Ascending aorta (tissue), 2 donors: ENCODE measurements at regions not wholly inside any gene's neighbourhood (a gene's known extent, or its start where the extent isn't known, plus 50 kb on each side); places are given as distances from the start of the nearest gene placed in this dataset.

ENCODE experiments used
- DNase-seq, 2 donors: peaks; one replicate each; pipeline ENCODE4 v3.0.0-alpha.2; 2019; ENCODE audit warnings: low spot score in 2 of 2
- H3K27ac ChIP-seq, 2 donors: fragments of 200-600 bp; sonication (generic); one replicate each; pipeline ENCODE4 v1.5.1; 2016 to 2017; ENCODE audit warnings: mild to moderate bottlenecking in 1 of 2
- H3K27me3 ChIP-seq: fragments of 200-600 bp; sonication (generic); one replicate; pipeline ENCODE4 v1.5.1; 2017
- H3K36me3 ChIP-seq, 2 donors: fragments of 200-600 bp; sonication (generic); one replicate each; pipeline ENCODE4 v1.5.1; 2016
- H3K4me1 ChIP-seq, 2 donors: fragments of 200-600 bp; sonication (generic); one replicate each; pipeline ENCODE4 v1.5.1; 2016 to 2017; ENCODE audit warnings: mild to moderate bottlenecking in 1 of 2
- H3K4me3 ChIP-seq, 2 donors: fragments of 200-600 bp; sonication (generic); one replicate each; pipeline ENCODE4 v1.5.1; 2016 to 2017; ENCODE audit warnings: mild to moderate bottlenecking in 1 of 2
- H3K9me3 ChIP-seq, 2 donors: fragments of 200-600 bp; sonication (generic); one replicate each; pipeline ENCODE4 v1.5.1; 2016
- intact Hi-C: fragments of 100-400 bp; cut with DNase I; formaldehyde crosslinking; loops from one replicate; pipeline ENCODE4 v1.15.1; 2023
- TF ChIP-seq, protein P1 (sequence below), 3 experiments: fragments of 200-600 bp in 2 of 3; fragments of 450-650 bp in 1 of 3; sonication (generic) in 2 of 3; IDR thresholded peaks; one replicate each; pipeline ENCODE4 v1.5.1; 2016 to 2019; ENCODE audit warnings: antibody characterized with exemption in 3 of 3, mild to moderate bottlenecking in 1 of 3, moderate library complexity in 1 of 3

DNA sequence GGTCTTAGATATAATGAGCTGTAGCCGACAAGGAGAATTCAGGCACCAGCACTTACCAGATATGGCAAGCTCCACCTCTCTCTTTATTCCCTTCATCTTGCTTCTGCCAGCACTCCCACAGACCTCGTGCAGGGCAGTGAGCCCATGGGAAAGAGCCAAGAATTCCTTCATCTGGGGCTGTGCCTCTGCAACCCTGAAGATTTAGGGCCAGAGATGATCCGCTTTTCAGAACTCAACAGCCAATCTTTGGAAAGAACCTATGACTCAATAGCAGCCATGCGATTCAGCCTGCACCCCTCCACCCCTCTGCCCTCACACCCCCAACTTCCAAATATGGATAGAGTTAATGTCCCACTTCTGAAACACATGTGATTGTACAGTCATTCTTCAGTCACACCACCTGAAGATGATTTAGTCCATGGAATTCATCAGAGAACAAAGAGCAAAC, 533.7 kb upstream of the TNP1 start:
- peak in 1 of 2 donors; percentile 83 for DNase-seq
- H3K27ac ChIP-seq: peak overlapping the region in 1 of 2 donors; percentile 7
- H3K4me3 ChIP-seq: peak overlapping the region in 1 of 2 donors; percentile 2
- peaks cover 8 to 13% of the 10 kb centered on the region in 2 donors for H3K4me1 ChIP-seq
- intact Hi-C loops: no loop called here
- TF ChIP-seq, protein P1, sequence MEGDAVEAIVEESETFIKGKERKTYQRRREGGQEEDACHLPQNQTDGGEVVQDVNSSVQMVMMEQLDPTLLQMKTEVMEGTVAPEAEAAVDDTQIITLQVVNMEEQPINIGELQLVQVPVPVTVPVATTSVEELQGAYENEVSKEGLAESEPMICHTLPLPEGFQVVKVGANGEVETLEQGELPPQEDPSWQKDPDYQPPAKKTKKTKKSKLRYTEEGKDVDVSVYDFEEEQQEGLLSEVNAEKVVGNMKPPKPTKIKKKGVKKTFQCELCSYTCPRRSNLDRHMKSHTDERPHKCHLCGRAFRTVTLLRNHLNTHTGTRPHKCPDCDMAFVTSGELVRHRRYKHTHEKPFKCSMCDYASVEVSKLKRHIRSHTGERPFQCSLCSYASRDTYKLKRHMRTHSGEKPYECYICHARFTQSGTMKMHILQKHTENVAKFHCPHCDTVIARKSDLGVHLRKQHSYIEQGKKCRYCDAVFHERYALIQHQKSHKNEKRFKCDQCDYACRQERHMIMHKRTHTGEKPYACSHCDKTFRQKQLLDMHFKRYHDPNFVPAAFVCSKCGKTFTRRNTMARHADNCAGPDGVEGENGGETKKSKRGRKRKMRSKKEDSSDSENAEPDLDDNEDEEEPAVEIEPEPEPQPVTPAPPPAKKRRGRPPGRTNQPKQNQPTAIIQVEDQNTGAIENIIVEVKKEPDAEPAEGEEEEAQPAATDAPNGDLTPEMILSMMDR (IDR thresholded peaks at IDR 0.05): no peak
- no peaks in the 10 kb centered on the region for H3K36me3 ChIP-seq
- no peaks in the 10 kb centered on the region for H3K9me3 ChIP-seq
- no peaks in the 10 kb centered on the region for H3K27me3 ChIP-seq

DNA sequence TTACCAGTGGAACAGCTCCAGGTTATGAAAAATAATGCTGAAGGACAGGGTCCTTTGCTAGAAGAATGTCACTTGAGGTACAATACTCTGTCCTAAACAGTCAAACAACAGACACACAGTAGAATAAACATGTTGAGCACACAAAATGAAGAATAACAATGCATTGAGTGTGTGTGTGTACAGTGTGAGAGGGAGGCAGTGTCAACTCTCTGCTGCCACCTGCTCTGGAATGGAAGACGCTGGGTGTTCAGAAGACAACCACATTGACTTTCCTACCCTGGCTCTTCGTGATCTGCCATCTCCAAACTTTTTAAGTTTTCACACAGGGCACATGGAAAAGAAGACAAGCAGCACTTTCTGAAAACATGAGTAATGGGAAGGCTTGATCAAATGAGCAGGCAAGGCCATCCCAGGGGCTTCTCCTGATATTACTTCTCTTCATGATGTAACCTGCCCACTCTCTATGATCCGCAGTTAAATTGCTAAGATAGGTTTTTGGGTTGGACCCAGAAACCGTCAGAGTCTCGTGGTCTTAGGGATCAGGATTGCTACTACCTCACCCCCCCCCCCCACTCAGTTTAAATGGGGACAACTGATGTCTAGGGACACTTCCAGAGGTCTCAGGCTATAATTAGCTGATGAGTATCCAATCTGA, 533.2 kb upstream of the TNP1 start:
- peaks cover 8 to 13% of the 10 kb centered on the region in 2 donors for H3K4me1 ChIP-seq
- H3K27me3 ChIP-seq: no peaks in the 10 kb centered on the region
- H3K36me3 ChIP-seq: no peaks in the 10 kb centered on the region
- peak overlapping the region in 1 of 2 donors; percentile 2 for H3K4me3 ChIP-seq
- TF ChIP-seq, protein P1 (IDR thresholded peaks at IDR 0.05): no peak
- intact Hi-C loops: no loop called here
- no peaks in the 10 kb centered on the region for H3K9me3 ChIP-seq
- DNase-seq: no peak
- peak overlapping the region in 1 of 2 donors; percentile 7 for H3K27ac ChIP-seq

- Histone ChIP-seq H3K27ac (no peak overlapping the region), H3K4me3 (no peak overlapping the region), H3K36me3 (no peaks in the 10 kb centered on the region), H3K4me1 (peaks cover 0 to 18% of the 10 kb centered on the region in 2 donors), H3K27me3 (no peaks in the 10 kb centered on the region), H3K9me3 (no peaks in the 10 kb centered on the region)
- DNase-seq: no peak
- TF ChIP-seq, protein P1 (IDR thresholded peaks at IDR 0.05): no peak
- intact Hi-C loops: no loop called here
These were observed 528.0 kb upstream of the TNP1 start for GRCh38 chr2:217387776-217388387.

- DNase-seq: no peak
- Histone ChIP-seq H3K27ac (no peak overlapping the region), H3K27me3 (no peaks in the 10 kb centered on the region), H3K4me3 (no peak overlapping the region), H3K9me3 (no peaks in the 10 kb centered on the region), H3K4me1 (peaks cover 0 to 18% of the 10 kb centered on the region in 2 donors), H3K36me3 (no peaks in the 10 kb centered on the region)
- TF ChIP-seq, protein P1 (IDR thresholded peaks at IDR 0.05): no peak
- intact Hi-C loops: no loop called here
These were observed 526.2 kb upstream of the TNP1 start for GRCh38 chr2:217386041-217386440.

- Histone ChIP-seq H3K36me3 (no peaks in the 10 kb centered on the region), H3K27me3 (no peaks in the 10 kb centered on the region), H3K4me3 (no peak overlapping the region), H3K27ac (peak overlapping the region in 1 of 2 donors; percentile 15), H3K9me3 (no peaks in the 10 kb centered on the region), H3K4me1 (peaks cover 0 to 18% of the 10 kb centered on the region in 2 donors)
- TF ChIP-seq, protein P1 (IDR thresholded peaks at IDR 0.05): no peak
- intact Hi-C loops: no loop called here
- no peak for DNase-seq
These were observed 523.8 kb upstream of the TNP1 start for GRCh38 chr2:217383620-217384019.
